ENCODE measurements at regions not wholly inside any gene's neighbourhood (a gene's known extent, or its start where the extent isn't known, plus 50 kb on each side); places are given as distances from the start of the nearest gene placed in this dataset.

GRCh38 chr5:174306345-174307030 lies 261.0 kb downstream of the NSG2 start:
- Mint-ChIP-seq H3K27ac (no peak overlapping the region), H3K36me3 (peaks cover 0 to 8% of the 10 kb centered on the region in 2 donors)

GRCh38 chr5:174307031-174307408 lies 261.5 kb downstream of the NSG2 start:
- ATAC-seq (ENCODE audit: low read depth in 2 of 2) (no peak), DNase-seq (no peak)
- Mint-ChIP-seq H3K36me3 (peaks cover 0 to 8% of the 10 kb centered on the region in 2 donors), H3K27me3 (peaks cover 30 to 41% (median 36%) of the 10 kb centered on the region in 3 donors), H3K27ac (no peak overlapping the region), H3K4me1 (peaks cover 0 to 3% (median 0%) of the 10 kb centered on the region in 3 donors), H3K9me3 (peaks cover 0 to 5% (median 0%) of the 10 kb centered on the region in 7 donors), H3K4me3 (no peak overlapping the region)

More at GRCh38 chr5:174306345-174307030, 261.0 kb downstream of the NSG2 start:
- ATAC-seq (ENCODE audit: low read depth in 2 of 2) (no peak), DNase-seq (no peak)
- Mint-ChIP-seq H3K4me3 (no peak overlapping the region), H3K9me3 (peaks cover 0 to 5% (median 0%) of the 10 kb centered on the region in 7 donors), H3K27me3 (peaks cover 30 to 41% (median 36%) of the 10 kb centered on the region in 3 donors), H3K4me1 (peaks cover 0 to 3% (median 0%) of the 10 kb centered on the region in 3 donors)

GRCh38 chr5:174307656-174308271 lies 262.3 kb downstream of the NSG2 start:
- Mint-ChIP-seq H3K4me1 (peaks cover 0 to 6% (median 3%) of the 10 kb centered on the region in 3 donors), H3K27ac (no peak overlapping the region), H3K36me3 (peaks cover 0 to 8% of the 10 kb centered on the region in 2 donors), H3K9me3 (peaks cover 0 to 5% (median 0%) of the 10 kb centered on the region in 7 donors), H3K27me3 (peaks cover 30 to 46% (median 35%) of the 10 kb centered on the region in 3 donors), H3K4me3 (no peak overlapping the region)
- no peak for ATAC-seq (ENCODE audit: low read depth in 2 of 2)
- DNase-seq = no peak

GRCh38 chr5:174309131-174309795 lies 263.8 kb downstream of the NSG2 start:
- no peak for ATAC-seq (ENCODE audit: low read depth in 2 of 2)
- Mint-ChIP-seq H3K9me3 (peaks cover 0 to 5% (median 0%) of the 10 kb centered on the region in 7 donors), H3K4me1 (peaks cover 0 to 9% (median 6%) of the 10 kb centered on the region in 3 donors), H3K27ac (no peak overlapping the region), H3K27me3 (peaks cover 30 to 51% (median 50%) of the 10 kb centered on the region in 3 donors), H3K36me3 (peaks cover 0 to 8% of the 10 kb centered on the region in 2 donors), H3K4me3 (no peak overlapping the region)
- DNase-seq = no peak

- Mint-ChIP-seq H3K9me3 (peaks cover 0 to 5% (median 0%) of the 10 kb centered on the region in 7 donors), H3K36me3 (peaks cover 0 to 8% of the 10 kb centered on the region in 2 donors), H3K4me3 (no peak overlapping the region), H3K4me1 (peaks cover 0 to 9% (median 6%) of the 10 kb centered on the region in 3 donors), H3K27me3 (peaks cover 31 to 60% (median 57%) of the 10 kb centered on the region in 3 donors), H3K27ac (no peak overlapping the region)
- no peak for ATAC-seq (ENCODE audit: low read depth in 2 of 2)
- no peak for DNase-seq
Observed at GRCh38 chr5:174310243-174310642, 264.7 kb downstream of the NSG2 start.

- no peak for ATAC-seq (ENCODE audit: low read depth in 2 of 2)
- no peak overlapping the region for H3K27ac Mint-ChIP-seq
- peak overlapping the region in 4 of 8 donors; percentile 1 to 80 (median 38) for H3K4me3 Mint-ChIP-seq
- peaks cover 32 to 60% (median 58%) of the 10 kb centered on the region in 3 donors for H3K27me3 Mint-ChIP-seq
- H3K4me1 Mint-ChIP-seq = peaks cover 0 to 9% (median 6%) of the 10 kb centered on the region in 3 donors
- H3K9me3 Mint-ChIP-seq = peaks cover 0 to 5% (median 0%) of the 10 kb centered on the region in 7 donors
- no peak for DNase-seq
- H3K36me3 Mint-ChIP-seq = peaks cover 0 to 8% of the 10 kb centered on the region in 2 donors
Observed at GRCh38 chr5:174310706-174311105, 265.2 kb downstream of the NSG2 start.

- no peak overlapping the region for H3K27ac Mint-ChIP-seq
- peaks cover 0 to 9% (median 6%) of the 10 kb centered on the region in 3 donors for H3K4me1 Mint-ChIP-seq
- peaks cover 0 to 8% of the 10 kb centered on the region in 2 donors for H3K36me3 Mint-ChIP-seq
- ATAC-seq (ENCODE audit: low read depth in 2 of 2) (no peak), DNase-seq (no peak)
- H3K27me3 Mint-ChIP-seq = peaks cover 31 to 58% (median 57%) of the 10 kb centered on the region in 3 donors
- H3K4me3 Mint-ChIP-seq = peak overlapping the region in 3 of 8 donors; percentile 27 to 80 (median 50)
- H3K9me3 Mint-ChIP-seq = peaks cover 0 to 5% (median 0%) of the 10 kb centered on the region in 7 donors
Observed at GRCh38 chr5:174311121-174311520, 265.6 kb downstream of the NSG2 start.

- H3K36me3 Mint-ChIP-seq = peaks cover 0 to 8% of the 10 kb centered on the region in 2 donors
- peaks cover 30 to 63% (median 61%) of the 10 kb centered on the region in 3 donors for H3K27me3 Mint-ChIP-seq
- H3K4me1 Mint-ChIP-seq = peaks cover 0 to 9% (median 6%) of the 10 kb centered on the region in 3 donors
- peak overlapping the region in 1 of 8 donors; percentile 17 for H3K4me3 Mint-ChIP-seq
- peak; percentile 37 to 47 for ATAC-seq (ENCODE audit: low read depth in 2 of 2)
- DNase-seq = peak; percentile 18
- H3K9me3 Mint-ChIP-seq = peaks cover 0 to 5% (median 0%) of the 10 kb centered on the region in 7 donors
- H3K27ac Mint-ChIP-seq = no peak overlapping the region
Observed at GRCh38 chr5:174311531-174312269, 266.2 kb downstream of the NSG2 start.

GRCh38 chr5:174312270-174312617 lies 266.7 kb downstream of the NSG2 start:
- Mint-ChIP-seq H3K27me3 (peaks cover 26 to 68% (median 63%) of the 10 kb centered on the region in 3 donors), H3K9me3 (peaks cover 0 to 5% (median 0%) of the 10 kb centered on the region in 7 donors), H3K36me3 (peaks cover 0 to 8% of the 10 kb centered on the region in 2 donors), H3K27ac (no peak overlapping the region), H3K4me3 (no peak overlapping the region), H3K4me1 (peaks cover 0 to 9% (median 6%) of the 10 kb centered on the region in 3 donors)
- no peak for ATAC-seq (ENCODE audit: low read depth in 2 of 2)
- no peak for DNase-seq

- H3K27ac Mint-ChIP-seq = no peak overlapping the region
- peaks cover 0 to 9% (median 6%) of the 10 kb centered on the region in 3 donors for H3K4me1 Mint-ChIP-seq
- H3K27me3 Mint-ChIP-seq = peaks cover 26 to 71% (median 63%) of the 10 kb centered on the region in 3 donors
- H3K36me3 Mint-ChIP-seq = peaks cover 0 to 8% of the 10 kb centered on the region in 2 donors
- peaks cover 0 to 6% (median 0%) of the 10 kb centered on the region in 7 donors for H3K9me3 Mint-ChIP-seq
- peak overlapping the region in 1 of 8 donors; percentile 60 for H3K4me3 Mint-ChIP-seq
- DNase-seq (no peak), ATAC-seq (ENCODE audit: low read depth in 2 of 2) (no peak)
Observed at GRCh38 chr5:174312641-174313040, 267.1 kb downstream of the NSG2 start.

GRCh38 chr5:174313615-174314014 lies 268.1 kb downstream of the NSG2 start:
- Mint-ChIP-seq H3K27ac (no peak overlapping the region), H3K4me3 (no peak overlapping the region), H3K27me3 (peaks cover 31 to 72% (median 63%) of the 10 kb centered on the region in 3 donors)

GRCh38 chr5:174314261-174314660 lies 268.8 kb downstream of the NSG2 start:
- H3K36me3 Mint-ChIP-seq = peaks cover 0 to 8% of the 10 kb centered on the region in 2 donors
- no peak overlapping the region for H3K4me3 Mint-ChIP-seq
- peaks cover 0 to 9% (median 6%) of the 10 kb centered on the region in 3 donors for H3K4me1 Mint-ChIP-seq
- ATAC-seq (ENCODE audit: low read depth in 2 of 2) (no peak), DNase-seq (no peak)
- H3K27me3 Mint-ChIP-seq = peaks cover 35 to 66% (median 58%) of the 10 kb centered on the region in 3 donors
- H3K9me3 Mint-ChIP-seq = peaks cover 0 to 5% (median 0%) of the 10 kb centered on the region in 7 donors
- H3K27ac Mint-ChIP-seq = no peak overlapping the region

More at GRCh38 chr5:174313615-174314014, 268.1 kb downstream of the NSG2 start:
- Mint-ChIP-seq H3K4me1 (peaks cover 0 to 9% (median 6%) of the 10 kb centered on the region in 3 donors), H3K36me3 (peaks cover 0 to 8% of the 10 kb centered on the region in 2 donors), H3K9me3 (peaks cover 0 to 5% (median 0%) of the 10 kb centered on the region in 7 donors)
- ATAC-seq (ENCODE audit: low read depth in 2 of 2) (no peak), DNase-seq (no peak)

Measured in naive B cell (primary cell).